ENCODE measurements at regions not wholly inside any gene's neighbourhood (a gene's known extent, or its start where the extent isn't known, plus 50 kb on each side); places are given as distances from the start of the nearest gene placed in this dataset.

- TF ChIP-seq CTCF (conservative IDR thresholded peaks at IDR 0.05; ENCODE audit: low read length) (no peak), EZH2phosphoT487 (IDR thresholded peaks at IDR 0.05; ENCODE audit: borderline replicate concordance) (no peak)
Measured at GRCh38 chr22:47329727-47330650, 567.5 kb downstream of the TBC1D22A start.
